Astrocyte (in vitro differentiated cells and primary cell): ENCODE measurements at regions not wholly inside any gene's neighbourhood (a gene's known extent, or its start where the extent isn't known, plus 50 kb on each side); places are given as distances from the start of the nearest gene placed in this dataset.

Experiments used
- EZH2 ChIP-seq: IDR thresholded peaks from 2 replicates; pipeline ENCODE4 v1.6.1; 2012; ENCODE audit warnings: mild to moderate bottlenecking, low read length, inconsistent platforms; ENCODE audit not compliant: insufficient read depth
- TF ChIP-seq, protein P1 (sequence below): IDR thresholded peaks from 2 replicates; pipeline ENCODE4 v1.5.1; 2011; ENCODE audit warnings: low read depth, mild to moderate bottlenecking, inconsistent platforms, low read length, moderate library complexity; ENCODE audit not compliant: insufficient read depth

DNA sequence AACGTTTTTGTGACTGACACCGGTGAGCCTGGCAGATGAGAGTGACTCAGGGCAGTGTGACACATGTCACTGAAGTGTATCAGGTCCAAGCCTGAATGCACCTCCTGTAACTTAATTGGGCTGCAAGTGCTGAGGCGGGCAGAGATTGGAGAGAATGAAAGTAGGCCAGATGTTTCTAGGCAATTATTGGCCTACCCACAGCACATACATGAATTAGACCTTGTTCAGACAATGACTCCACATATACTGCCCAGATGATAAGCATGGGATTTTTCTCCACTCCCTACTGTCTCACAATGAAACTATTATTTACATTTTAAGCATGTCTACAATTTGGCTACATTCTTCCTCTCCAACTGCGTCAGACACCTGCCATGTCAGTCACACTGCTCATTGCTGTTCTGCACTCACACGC lies 187.3 kb upstream of the ZNF385D start:
- TF ChIP-seq, protein P1, sequence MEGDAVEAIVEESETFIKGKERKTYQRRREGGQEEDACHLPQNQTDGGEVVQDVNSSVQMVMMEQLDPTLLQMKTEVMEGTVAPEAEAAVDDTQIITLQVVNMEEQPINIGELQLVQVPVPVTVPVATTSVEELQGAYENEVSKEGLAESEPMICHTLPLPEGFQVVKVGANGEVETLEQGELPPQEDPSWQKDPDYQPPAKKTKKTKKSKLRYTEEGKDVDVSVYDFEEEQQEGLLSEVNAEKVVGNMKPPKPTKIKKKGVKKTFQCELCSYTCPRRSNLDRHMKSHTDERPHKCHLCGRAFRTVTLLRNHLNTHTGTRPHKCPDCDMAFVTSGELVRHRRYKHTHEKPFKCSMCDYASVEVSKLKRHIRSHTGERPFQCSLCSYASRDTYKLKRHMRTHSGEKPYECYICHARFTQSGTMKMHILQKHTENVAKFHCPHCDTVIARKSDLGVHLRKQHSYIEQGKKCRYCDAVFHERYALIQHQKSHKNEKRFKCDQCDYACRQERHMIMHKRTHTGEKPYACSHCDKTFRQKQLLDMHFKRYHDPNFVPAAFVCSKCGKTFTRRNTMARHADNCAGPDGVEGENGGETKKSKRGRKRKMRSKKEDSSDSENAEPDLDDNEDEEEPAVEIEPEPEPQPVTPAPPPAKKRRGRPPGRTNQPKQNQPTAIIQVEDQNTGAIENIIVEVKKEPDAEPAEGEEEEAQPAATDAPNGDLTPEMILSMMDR, result no peak
- TF ChIP-seq EZH2, result no peak
